ENCODE measurements at regions not wholly inside any gene's neighbourhood (a gene's known extent, or its start where the extent isn't known, plus 50 kb on each side); places are given as distances from the start of the nearest gene placed in this dataset.
"Not testable (repeated sequence)": the region's sequence is repeated elsewhere in the genome, so short reads cannot be mapped to it uniquely, and the experiment has no call there.

GRCh38 chr4:3634894-3635820 lies 102.9 kb upstream of the LRPAP1 start:
- DNase-seq (no peak), ATAC-seq (no peak)
- no peaks in the 10 kb centered on the region for H3K9me3 ChIP-seq
- no peaks in the 10 kb centered on the region for H3K4me1 ChIP-seq
- no peak for TF ChIP-seq CTCF (IDR thresholded peaks at IDR 0.05)
- no peak for TF ChIP-seq POLR2A (IDR thresholded peaks at IDR 0.05)
- H3K27me3 ChIP-seq: no peaks in the 10 kb centered on the region
- intact Hi-C loops (cut with DNase I): no loop called here
- no peak overlapping the region for H3K27ac ChIP-seq
- no peaks in the 10 kb centered on the region for H3K36me3 ChIP-seq (replicated peaks in 1 of 2; ENCODE audit: insufficient read depth in 1 of 2, low read depth in 2 of 2)
- WGBS, 2 donors: 68 to 79% methylated on average over 18 to 28 of the region's 28 CpGs
- no peak overlapping the region for H3K4me3 ChIP-seq

- Histone ChIP-seq H3K27ac (no peak overlapping the region), H3K36me3 (replicated peaks in 1 of 2; ENCODE audit: insufficient read depth in 1 of 2, low read depth in 2 of 2) (no peaks in the 10 kb centered on the region), H3K27me3 (no peaks in the 10 kb centered on the region), H3K9me3 (no peaks in the 10 kb centered on the region), H3K4me1 (no peaks in the 10 kb centered on the region), H3K4me3 (no peak overlapping the region)
- no peak for DNase-seq
- intact Hi-C loops (cut with DNase I): no loop called here
- WGBS, 2 donors: 87 to 100% methylated on average over 4 to 17 of the region's 17 CpGs
- TF ChIP-seq POLR2A (IDR thresholded peaks at IDR 0.05): no peak
- TF ChIP-seq CTCF (IDR thresholded peaks at IDR 0.05): no peak
- no peak for ATAC-seq
Observed at GRCh38 chr4:3634281-3634857, 102.1 kb upstream of the LRPAP1 start.

GRCh38 chr4:3633277-3633676 lies 101.1 kb upstream of the LRPAP1 start:
- H3K4me3 ChIP-seq; intact Hi-C loops (cut with DNase I); H3K27me3 ChIP-seq; H3K27ac ChIP-seq; H3K4me1 ChIP-seq; H3K9me3 ChIP-seq; ATAC-seq; DNase-seq; H3K36me3 ChIP-seq (replicated peaks in 1 of 2; ENCODE audit: insufficient read depth in 1 of 2, low read depth in 2 of 2): not testable (repeated sequence)
- 73 to 80% methylated on average over 1 to 7 of the region's 10 CpGs for WGBS, 2 donors

GRCh38 chr4:3632794-3633193 lies 100.6 kb upstream of the LRPAP1 start:
- H3K4me3 ChIP-seq; H3K9me3 ChIP-seq; H3K27me3 ChIP-seq; ATAC-seq; H3K36me3 ChIP-seq (replicated peaks in 1 of 2; ENCODE audit: insufficient read depth in 1 of 2, low read depth in 2 of 2); intact Hi-C loops (cut with DNase I); DNase-seq; H3K27ac ChIP-seq; H3K4me1 ChIP-seq: not testable (repeated sequence)
- WGBS, 2 donors: 75 to 87% methylated on average over 6 to 10 of the region's 18 CpGs

GRCh38 chr4:3631544-3632266 lies 99.5 kb upstream of the LRPAP1 start:
- peak; percentile 43 for ATAC-seq
- H3K9me3 ChIP-seq; H3K27me3 ChIP-seq; intact Hi-C loops (cut with DNase I); H3K27ac ChIP-seq; H3K36me3 ChIP-seq (replicated peaks in 1 of 2; ENCODE audit: insufficient read depth in 1 of 2, low read depth in 2 of 2); H3K4me3 ChIP-seq; H3K4me1 ChIP-seq: not testable (repeated sequence)
- WGBS, 2 donors: 48 to 53% methylated on average over 12 to 21 of the region's 21 CpGs
- DNase-seq: peak in 2 of 4 donors; percentile 7 to 30

Measured in body of pancreas (tissue), 4 donors.